ENCODE measurements at regions not wholly inside any gene's neighbourhood (a gene's known extent, or its start where the extent isn't known, plus 50 kb on each side); places are given as distances from the start of the nearest gene placed in this dataset.

GRCh38 chr11:116117331-116118137 lies 613.3 kb upstream of the CADM1 start:
- DNase-seq (ENCODE audit: low read depth in 2 of 2) = no peak

- no peak for DNase-seq (ENCODE audit: low read depth in 2 of 2)
Observed at GRCh38 chr11:116115801-116116200, 611.6 kb upstream of the CADM1 start.

GRCh38 chr11:116114198-116114651 lies 610.0 kb upstream of the CADM1 start:
- no peak for DNase-seq (ENCODE audit: low read depth in 2 of 2)

GRCh38 chr11:116112087-116112935 lies 608.1 kb upstream of the CADM1 start:
- DNase-seq (ENCODE audit: low read depth in 2 of 2) = no peak

GRCh38 chr11:116111546-116111945 lies 607.3 kb upstream of the CADM1 start:
- DNase-seq (ENCODE audit: low read depth in 2 of 2) = no peak

GRCh38 chr11:116110802-116111201 lies 606.6 kb upstream of the CADM1 start:
- DNase-seq (ENCODE audit: low read depth in 2 of 2) = no peak

- no peak for DNase-seq (ENCODE audit: low read depth in 2 of 2)
Observed at GRCh38 chr11:116110356-116110755, 606.1 kb upstream of the CADM1 start.

- peak; percentile 13 to 17 for DNase-seq (ENCODE audit: low read depth in 2 of 2)
Observed at GRCh38 chr11:116109228-116109627, 605.0 kb upstream of the CADM1 start.

- DNase-seq (ENCODE audit: low read depth in 2 of 2) = no peak
Observed at GRCh38 chr11:116108161-116108560, 603.9 kb upstream of the CADM1 start.

GRCh38 chr11:116107229-116107628 lies 603.0 kb upstream of the CADM1 start:
- no peak for DNase-seq (ENCODE audit: low read depth in 2 of 2)

GRCh38 chr11:116104498-116105174 lies 600.4 kb upstream of the CADM1 start:
- DNase-seq (ENCODE audit: low read depth in 2 of 2) = no peak

GRCh38 chr11:116101902-116102301 lies 597.7 kb upstream of the CADM1 start:
- no peak for DNase-seq (ENCODE audit: low read depth in 2 of 2)

- no peak for DNase-seq (ENCODE audit: low read depth in 2 of 2)
Observed at GRCh38 chr11:116100016-116100415, 595.8 kb upstream of the CADM1 start.

- no peak for DNase-seq (ENCODE audit: low read depth in 2 of 2)
Observed at GRCh38 chr11:116099541-116099940, 595.3 kb upstream of the CADM1 start.

GRCh38 chr11:116096272-116096995 lies 592.2 kb upstream of the CADM1 start:
- DNase-seq (ENCODE audit: low read depth in 2 of 2) = no peak

- DNase-seq (ENCODE audit: low read depth in 2 of 2) = no peak
Observed at GRCh38 chr11:116093481-116094270, 589.5 kb upstream of the CADM1 start.

- DNase-seq (ENCODE audit: low read depth in 2 of 2) = no peak
Observed at GRCh38 chr11:116093065-116093464, 588.9 kb upstream of the CADM1 start.

GRCh38 chr11:116086426-116086825 lies 582.2 kb upstream of the CADM1 start:
- no peak for DNase-seq (ENCODE audit: low read depth in 2 of 2)

GRCh38 chr11:116085031-116085635 lies 580.9 kb upstream of the CADM1 start:
- no peak for DNase-seq (ENCODE audit: low read depth in 2 of 2)

GRCh38 chr11:116084511-116084910 lies 580.3 kb upstream of the CADM1 start:
- DNase-seq (ENCODE audit: low read depth in 2 of 2) = no peak
